Hepatocyte (in vitro differentiated cells): ENCODE measurements at regions not wholly inside any gene's neighbourhood (a gene's known extent, or its start where the extent isn't known, plus 50 kb on each side); places are given as distances from the start of the nearest gene placed in this dataset.

Experiments used
- DNase-seq: peaks from one replicate; pipeline ENCODE4 v3.0.0-alpha.2; 2016; ENCODE audit warnings: low spot score
- H2AFZ ChIP-seq: fragments of 200-600 bp; sonication (generic); 2 replicates; pipeline ENCODE4 v1.6.0; 2016; ENCODE audit warnings: antibody characterized with exemption, mild to moderate bottlenecking
- H3K27ac ChIP-seq: fragments of 200-600 bp; sonication (generic); 2 replicates; pipeline ENCODE4 v1.5.1; 2016; ENCODE audit warnings: mild to moderate bottlenecking
- H3K27me3 ChIP-seq: fragments of 200-600 bp; sonication (generic); 2 replicates; pipeline ENCODE4 v1.6.1; 2016
- H3K36me3 ChIP-seq: fragments of 200-600 bp; sonication (generic); replicated peaks from 2 replicates; pipeline ENCODE4 v1.5.1; 2016; ENCODE audit warnings: low read depth; ENCODE audit not compliant: insufficient read depth
- H3K4me1 ChIP-seq: fragments of 200-600 bp; sonication (generic); 2 replicates; pipeline ENCODE4 v1.5.1; 2016; ENCODE audit warnings: mild to moderate bottlenecking, moderate library complexity; ENCODE audit not compliant: insufficient read depth
- H3K4me2 ChIP-seq: fragments of 200-600 bp; sonication (generic); 2 replicates; pipeline ENCODE4 v1.6.0; 2016
- H3K4me3 ChIP-seq: fragments of 200-600 bp; sonication (generic); 2 replicates; pipeline ENCODE4 v1.5.1; 2016; ENCODE audit warnings: mild to moderate bottlenecking
- H3K79me2 ChIP-seq: fragments of 200-600 bp; sonication (generic); 2 replicates; pipeline ENCODE4 v1.6.0; 2017; ENCODE audit warnings: mild to moderate bottlenecking
- H3K9me2 ChIP-seq: fragments of 200-600 bp; sonication (generic); replicated peaks from 2 replicates; pipeline ENCODE4 v1.6.0; 2017; ENCODE audit warnings: mild to moderate bottlenecking; ENCODE audit not compliant: insufficient read depth
- H3K9me3 ChIP-seq: fragments of 200-600 bp; sonication (generic); 2 replicates; pipeline ENCODE4 v1.5.1; 2016; ENCODE audit warnings: low read depth, mild to moderate bottlenecking
- H4K20me1 ChIP-seq: fragments of 200-600 bp; sonication (generic); 2 replicates; pipeline ENCODE4 v1.6.0; 2016; ENCODE audit warnings: mild to moderate bottlenecking; ENCODE audit not compliant: insufficient read depth, poor library complexity, severe bottlenecking
- CTCF ChIP-seq: fragments of 200-600 bp; sonication (generic); IDR thresholded peaks from 2 replicates; pipeline ENCODE4 v1.5.1; 2016; ENCODE audit warnings: antibody characterized with exemption, mild to moderate bottlenecking; ENCODE audit not compliant: poor library complexity
- EZH2 ChIP-seq: fragments of 200-600 bp; sonication (generic); IDR thresholded peaks from 2 replicates; pipeline ENCODE4 v1.6.1; 2016; ENCODE audit warnings: antibody characterized with exemption, mild to moderate bottlenecking, borderline replicate concordance
- EZH2phosphoT487 ChIP-seq: fragments of 200-600 bp; sonication (generic); IDR thresholded peaks from one replicate; pipeline ENCODE4 v1.6.1; 2018; ENCODE audit warnings: antibody characterized with exemption, mild to moderate bottlenecking, low read depth, moderate library complexity; ENCODE audit not compliant: unreplicated experiment, severe bottlenecking
- WGBS: methylation state at CpG from one replicate; pipeline ENCODE4 v1.1.6; 2016; ENCODE audit warnings: low lambda C conversion rate; ENCODE audit errors: missing lambda C conversion rate; 5-methylcytosine and 5-hydroxymethylcytosine counted together

DNA sequence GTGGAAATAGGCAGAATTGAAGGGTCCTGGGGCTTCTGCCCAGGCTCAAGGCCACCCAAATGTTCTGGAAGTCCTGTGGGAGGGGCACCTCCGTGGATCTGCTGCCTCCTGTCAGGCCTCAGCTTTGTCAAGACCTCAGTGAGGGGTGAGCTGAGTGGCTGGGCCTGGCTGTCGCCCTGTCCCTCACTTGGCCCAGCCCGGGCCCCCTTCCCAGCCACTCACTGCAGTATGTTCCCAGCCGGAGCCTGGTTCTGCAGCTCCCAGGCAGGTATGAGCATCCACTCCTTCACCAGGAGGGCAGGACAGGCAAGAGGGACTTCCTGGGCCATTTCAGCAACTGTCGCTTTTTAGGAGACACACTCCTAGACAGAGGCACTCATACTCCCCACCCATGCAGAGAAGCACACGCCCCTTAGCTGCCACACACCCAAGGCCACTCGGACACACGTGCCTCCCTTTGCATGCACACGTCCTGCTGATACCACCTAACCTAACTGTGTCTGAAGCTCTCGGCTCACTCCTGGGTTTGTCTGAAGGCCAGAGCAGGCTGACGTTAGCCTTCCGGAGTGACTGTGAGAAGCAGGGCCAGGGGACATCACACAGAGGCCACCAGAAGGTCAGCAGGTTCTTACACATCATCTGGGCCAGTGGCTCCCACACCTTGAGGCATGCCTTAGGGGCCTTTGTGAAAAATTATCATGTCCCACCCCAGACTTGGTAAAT is 72.2 kb upstream of the COL13A1 start:
- Histone ChIP-seq H3K36me3 (no peaks in the 10 kb centered on the region), H3K27me3 (peaks cover 2% of the 10 kb centered on the region), H2AFZ (no peak overlapping the region), H3K4me3 (no peak overlapping the region), H3K4me2 (no peak overlapping the region), H3K4me1 (peaks cover 20% of the 10 kb centered on the region), H3K79me2 (no peaks in the 10 kb centered on the region), H4K20me1 (no peaks in the 10 kb centered on the region), H3K9me3 (no peaks in the 10 kb centered on the region), H3K9me2 (no peaks in the 10 kb centered on the region), H3K27ac (no peak overlapping the region)
- no peak for DNase-seq
- no peak for TF ChIP-seq EZH2phosphoT487
- TF ChIP-seq EZH2: no peak
- TF ChIP-seq CTCF: no peak
- WGBS: 82% methylated on average over 12 of the region's 12 CpGs

DNA sequence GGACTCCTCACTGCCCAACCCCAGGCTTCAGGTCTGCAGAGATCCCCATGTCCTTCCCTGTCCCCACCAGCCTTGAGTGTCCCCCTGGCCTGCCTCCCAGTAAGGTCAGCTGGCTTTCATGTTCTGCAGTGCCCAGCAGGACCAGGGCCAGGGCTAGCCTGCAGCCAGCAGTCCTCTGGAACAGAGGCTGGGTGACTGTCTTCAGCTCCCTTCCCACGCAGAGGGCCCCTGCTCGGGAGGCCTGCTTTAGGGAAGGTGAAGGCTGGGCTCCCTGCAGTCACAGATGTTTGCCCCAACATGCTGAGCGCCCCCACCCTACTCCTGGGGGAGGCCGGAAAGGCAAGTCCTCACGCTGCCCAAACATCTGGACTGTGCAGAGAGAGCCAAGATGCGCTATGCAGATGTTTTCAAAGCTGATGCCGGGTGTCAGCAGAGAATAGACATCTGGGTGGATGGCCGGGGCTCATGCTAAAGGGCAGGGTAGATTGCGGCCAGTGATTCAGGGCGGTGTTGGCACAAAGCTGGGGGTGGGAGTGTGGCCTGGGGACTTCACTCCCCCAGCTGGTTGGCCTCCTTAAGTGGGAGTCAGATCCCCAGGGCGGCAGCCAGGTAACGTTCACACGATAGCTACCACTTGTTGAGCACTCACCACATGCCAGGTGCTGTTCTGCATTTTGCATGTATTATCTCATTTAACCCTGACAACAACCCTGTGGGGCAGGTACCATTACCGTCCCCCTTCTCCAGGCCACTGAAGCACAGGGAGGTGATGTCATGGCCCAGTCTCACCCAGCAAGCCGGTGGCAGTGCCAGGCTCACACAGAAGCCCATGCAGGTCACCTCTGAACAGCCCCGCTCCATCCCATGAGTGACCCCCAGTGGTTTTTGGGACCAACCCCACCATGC is 71.2 kb upstream of the COL13A1 start:
- no peaks in the 10 kb centered on the region for H3K9me3 ChIP-seq
- WGBS: 66% methylated on average over 16 of the region's 16 CpGs
- no peaks in the 10 kb centered on the region for H3K36me3 ChIP-seq
- no peak for TF ChIP-seq EZH2phosphoT487
- no peak for TF ChIP-seq CTCF
- no peak for TF ChIP-seq EZH2
- H3K27ac ChIP-seq: no peak overlapping the region
- no peaks in the 10 kb centered on the region for H4K20me1 ChIP-seq
- H3K4me3 ChIP-seq: no peak overlapping the region
- no peak overlapping the region for H2AFZ ChIP-seq
- H3K4me2 ChIP-seq: no peak overlapping the region
- no peaks in the 10 kb centered on the region for H3K9me2 ChIP-seq
- peak; percentile 35 for DNase-seq
- peaks cover 20% of the 10 kb centered on the region for H3K4me1 ChIP-seq
- peaks cover under 1% of the 10 kb centered on the region for H3K27me3 ChIP-seq
- H3K79me2 ChIP-seq: no peaks in the 10 kb centered on the region

DNA sequence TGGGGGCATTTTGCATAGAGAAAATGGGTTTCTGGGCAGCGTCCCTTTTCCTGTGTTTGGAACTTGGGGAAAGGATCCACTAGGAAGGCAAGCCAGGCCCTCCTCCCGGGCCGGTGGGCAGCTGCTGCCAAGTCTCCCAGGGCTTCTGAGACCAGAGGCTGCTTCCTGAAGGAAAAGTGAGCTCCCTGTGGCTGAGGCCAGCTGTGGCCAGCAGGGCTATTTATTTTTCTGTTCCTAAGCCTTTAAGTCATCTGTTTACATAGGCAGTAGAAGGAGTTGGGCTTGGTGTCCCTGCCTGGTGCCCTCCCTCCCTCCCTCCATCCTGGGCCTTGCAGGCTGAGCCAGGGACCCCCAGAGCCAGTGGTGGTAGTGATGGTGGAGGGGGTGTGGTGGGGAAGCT is 70.5 kb upstream of the COL13A1 start:
- Histone ChIP-seq H3K36me3 (no peaks in the 10 kb centered on the region), H3K27me3 (no peaks in the 10 kb centered on the region), H3K27ac (no peak overlapping the region), H2AFZ (no peak overlapping the region), H3K79me2 (no peaks in the 10 kb centered on the region), H4K20me1 (no peaks in the 10 kb centered on the region), H3K9me2 (no peaks in the 10 kb centered on the region), H3K9me3 (no peaks in the 10 kb centered on the region), H3K4me1 (peaks cover 20% of the 10 kb centered on the region), H3K4me3 (no peak overlapping the region), H3K4me2 (no peak overlapping the region)
- 40% methylated on average over 3 of the region's 3 CpGs for WGBS
- DNase-seq: peak; percentile 37
- TF ChIP-seq EZH2 (no peak), EZH2phosphoT487 (no peak), CTCF (no peak)
